ENCODE measurements at regions not wholly inside any gene's neighbourhood (a gene's known extent, or its start where the extent isn't known, plus 50 kb on each side); places are given as distances from the start of the nearest gene placed in this dataset.

GRCh38 chr4:156420623-156421022, 467.0 kb upstream of the CTSO start:
- no peaks in the 10 kb centered on the region for H3K27me3 ChIP-seq (ENCODE audit: control insufficient read depth, insufficient read depth, low read length)
- no peak overlapping the region for H3K27ac ChIP-seq (ENCODE audit: low read length)
- no peak overlapping the region for H3K4me3 ChIP-seq (ENCODE audit: low read length)
- DNase-seq (ENCODE audit: low read depth, low spot score), result no peak
- H3K36me3 ChIP-seq (ENCODE audit: control insufficient read depth, insufficient read depth, low read length), result no peaks in the 10 kb centered on the region
- H3K9me3 ChIP-seq (ENCODE audit: control insufficient read depth, insufficient read depth, low read length), result no peaks in the 10 kb centered on the region
- WGBS (ENCODE audit: insufficient coverage, insufficient read length), result no CpG with 5 or more reads among the region's 1 CpG
- H3K4me1 ChIP-seq (ENCODE audit: control insufficient read depth, insufficient read depth, low read length), result no peaks in the 10 kb centered on the region

- H3K4me1 ChIP-seq (ENCODE audit: control insufficient read depth, insufficient read depth, low read length), result no peaks in the 10 kb centered on the region
- WGBS (ENCODE audit: insufficient coverage, insufficient read length), result no CpG with 5 or more reads among the region's 2 CpGs
- H3K27me3 ChIP-seq (ENCODE audit: control insufficient read depth, insufficient read depth, low read length), result no peaks in the 10 kb centered on the region
- no peak overlapping the region for H3K4me3 ChIP-seq (ENCODE audit: low read length)
- H3K9me3 ChIP-seq (ENCODE audit: control insufficient read depth, insufficient read depth, low read length), result no peaks in the 10 kb centered on the region
- DNase-seq (ENCODE audit: low read depth, low spot score), result no peak
- H3K27ac ChIP-seq (ENCODE audit: low read length), result no peak overlapping the region
- H3K36me3 ChIP-seq (ENCODE audit: control insufficient read depth, insufficient read depth, low read length), result no peaks in the 10 kb centered on the region
These were observed 465.5 kb upstream of the CTSO start for GRCh38 chr4:156419080-156419685.

GRCh38 chr4:156414406-156414805, 460.7 kb upstream of the CTSO start:
- Histone ChIP-seq H3K27ac (ENCODE audit: low read length) (no peak overlapping the region), H3K36me3 (ENCODE audit: control insufficient read depth, insufficient read depth, low read length) (no peaks in the 10 kb centered on the region)

GRCh38 chr4:156413239-156414135, 459.8 kb upstream of the CTSO start:
- no peaks in the 10 kb centered on the region for H3K36me3 ChIP-seq (ENCODE audit: control insufficient read depth, insufficient read depth, low read length)
- no peak overlapping the region for H3K4me3 ChIP-seq (ENCODE audit: low read length)
- no peaks in the 10 kb centered on the region for H3K27me3 ChIP-seq (ENCODE audit: control insufficient read depth, insufficient read depth, low read length)
- WGBS (ENCODE audit: insufficient coverage, insufficient read length), result no CpG with 5 or more reads among the region's 3 CpGs
- H3K9me3 ChIP-seq (ENCODE audit: control insufficient read depth, insufficient read depth, low read length), result no peaks in the 10 kb centered on the region
- no peaks in the 10 kb centered on the region for H3K4me1 ChIP-seq (ENCODE audit: control insufficient read depth, insufficient read depth, low read length)
- H3K27ac ChIP-seq (ENCODE audit: low read length), result no peak overlapping the region
- no peak for DNase-seq (ENCODE audit: low read depth, low spot score)

More at GRCh38 chr4:156414406-156414805, 460.7 kb upstream of the CTSO start:
- Histone ChIP-seq H3K4me3 (ENCODE audit: low read length) (no peak overlapping the region), H3K4me1 (ENCODE audit: control insufficient read depth, insufficient read depth, low read length) (no peaks in the 10 kb centered on the region), H3K9me3 (ENCODE audit: control insufficient read depth, insufficient read depth, low read length) (no peaks in the 10 kb centered on the region), H3K27me3 (ENCODE audit: control insufficient read depth, insufficient read depth, low read length) (no peaks in the 10 kb centered on the region)
- DNase-seq (ENCODE audit: low read depth, low spot score), result no peak

GRCh38 chr4:156411531-156411930, 457.9 kb upstream of the CTSO start:
- no peaks in the 10 kb centered on the region for H3K4me1 ChIP-seq (ENCODE audit: control insufficient read depth, insufficient read depth, low read length)
- H3K36me3 ChIP-seq (ENCODE audit: control insufficient read depth, insufficient read depth, low read length), result no peaks in the 10 kb centered on the region
- H3K27me3 ChIP-seq (ENCODE audit: control insufficient read depth, insufficient read depth, low read length), result no peaks in the 10 kb centered on the region
- no peak overlapping the region for H3K4me3 ChIP-seq (ENCODE audit: low read length)
- no peak overlapping the region for H3K27ac ChIP-seq (ENCODE audit: low read length)
- no CpG with 5 or more reads among the region's 2 CpGs for WGBS (ENCODE audit: insufficient coverage, insufficient read length)
- DNase-seq (ENCODE audit: low read depth, low spot score), result no peak
- H3K9me3 ChIP-seq (ENCODE audit: control insufficient read depth, insufficient read depth, low read length), result no peaks in the 10 kb centered on the region

- H3K36me3 ChIP-seq (ENCODE audit: control insufficient read depth, insufficient read depth, low read length), result no peaks in the 10 kb centered on the region
- H3K4me3 ChIP-seq (ENCODE audit: low read length), result no peak overlapping the region
- no CpG with 5 or more reads among the region's 4 CpGs for WGBS (ENCODE audit: insufficient coverage, insufficient read length)
- H3K9me3 ChIP-seq (ENCODE audit: control insufficient read depth, insufficient read depth, low read length), result no peaks in the 10 kb centered on the region
- no peak for DNase-seq (ENCODE audit: low read depth, low spot score)
- H3K4me1 ChIP-seq (ENCODE audit: control insufficient read depth, insufficient read depth, low read length), result no peaks in the 10 kb centered on the region
- H3K27ac ChIP-seq (ENCODE audit: low read length), result no peak overlapping the region
- no peaks in the 10 kb centered on the region for H3K27me3 ChIP-seq (ENCODE audit: control insufficient read depth, insufficient read depth, low read length)
These were observed 455.1 kb upstream of the CTSO start for GRCh38 chr4:156408749-156409148.

GRCh38 chr4:156401371-156401770, 447.7 kb upstream of the CTSO start:
- Histone ChIP-seq H3K9me3 (ENCODE audit: control insufficient read depth, insufficient read depth, low read length) (no peaks in the 10 kb centered on the region), H3K27ac (ENCODE audit: low read length) (no peak overlapping the region), H3K4me1 (ENCODE audit: control insufficient read depth, insufficient read depth, low read length) (no peaks in the 10 kb centered on the region), H3K27me3 (ENCODE audit: control insufficient read depth, insufficient read depth, low read length) (no peaks in the 10 kb centered on the region), H3K36me3 (ENCODE audit: control insufficient read depth, insufficient read depth, low read length) (no peaks in the 10 kb centered on the region), H3K4me3 (ENCODE audit: low read length) (no peak overlapping the region)
- WGBS (ENCODE audit: insufficient coverage, insufficient read length), result no CpG with 5 or more reads among the region's 2 CpGs
- DNase-seq (ENCODE audit: low read depth, low spot score), result no peak

- Histone ChIP-seq H3K4me1 (ENCODE audit: control insufficient read depth, insufficient read depth, low read length) (no peaks in the 10 kb centered on the region), H3K4me3 (ENCODE audit: low read length) (no peak overlapping the region), H3K27me3 (ENCODE audit: control insufficient read depth, insufficient read depth, low read length) (no peaks in the 10 kb centered on the region), H3K9me3 (ENCODE audit: control insufficient read depth, insufficient read depth, low read length) (no peaks in the 10 kb centered on the region), H3K27ac (ENCODE audit: low read length) (no peak overlapping the region), H3K36me3 (ENCODE audit: control insufficient read depth, insufficient read depth, low read length) (no peaks in the 10 kb centered on the region)
- WGBS (ENCODE audit: insufficient coverage, insufficient read length), result no CpG with 5 or more reads among the region's 2 CpGs
- no peak for DNase-seq (ENCODE audit: low read depth, low spot score)
These were observed 442.9 kb upstream of the CTSO start for GRCh38 chr4:156396534-156396933.

GRCh38 chr4:156391325-156391653, 437.6 kb upstream of the CTSO start:
- no CpG with 5 or more reads among the region's 2 CpGs for WGBS (ENCODE audit: insufficient coverage, insufficient read length)
- no peak overlapping the region for H3K4me3 ChIP-seq (ENCODE audit: low read length)
- H3K36me3 ChIP-seq (ENCODE audit: control insufficient read depth, insufficient read depth, low read length), result no peaks in the 10 kb centered on the region
- H3K4me1 ChIP-seq (ENCODE audit: control insufficient read depth, insufficient read depth, low read length), result no peaks in the 10 kb centered on the region
- H3K27me3 ChIP-seq (ENCODE audit: control insufficient read depth, insufficient read depth, low read length), result no peaks in the 10 kb centered on the region
- no peaks in the 10 kb centered on the region for H3K9me3 ChIP-seq (ENCODE audit: control insufficient read depth, insufficient read depth, low read length)
- H3K27ac ChIP-seq (ENCODE audit: low read length), result no peak overlapping the region
- DNase-seq (ENCODE audit: low read depth, low spot score), result no peak

- Histone ChIP-seq H3K4me3 (ENCODE audit: low read length) (no peak overlapping the region), H3K36me3 (ENCODE audit: control insufficient read depth, insufficient read depth, low read length) (no peaks in the 10 kb centered on the region), H3K27ac (ENCODE audit: low read length) (no peak overlapping the region), H3K4me1 (ENCODE audit: control insufficient read depth, insufficient read depth, low read length) (no peaks in the 10 kb centered on the region), H3K27me3 (ENCODE audit: control insufficient read depth, insufficient read depth, low read length) (no peaks in the 10 kb centered on the region), H3K9me3 (ENCODE audit: control insufficient read depth, insufficient read depth, low read length) (no peaks in the 10 kb centered on the region)
- no peak for DNase-seq (ENCODE audit: low read depth, low spot score)
- WGBS (ENCODE audit: insufficient coverage, insufficient read length), result no CpG with 5 or more reads among the region's 4 CpGs
These were observed 437.1 kb upstream of the CTSO start for GRCh38 chr4:156390599-156391324.

All from iPS DF 6.9 (cell line).